Rectal smooth muscle tissue (tissue), 1 donor: ENCODE measurements at regions not wholly inside any gene's neighbourhood (a gene's known extent, or its start where the extent isn't known, plus 50 kb on each side); places are given as distances from the start of the nearest gene placed in this dataset.
"Not testable (repeated sequence)": the region's sequence is repeated elsewhere in the genome, so short reads cannot be mapped to it uniquely, and the experiment has no call there.

ENCODE experiments used
- H3K27ac ChIP-seq: one replicate; pipeline ENCODE4 v1.7.0; 2013; ENCODE audit warnings: low read depth, low read length, inconsistent platforms
- H3K27me3 ChIP-seq: one replicate; pipeline ENCODE4 v1.7.0; 2013; ENCODE audit warnings: low read length; ENCODE audit not compliant: control insufficient read depth, insufficient read depth
- H3K36me3 ChIP-seq: one replicate; pipeline ENCODE4 v1.7.0; 2013; ENCODE audit warnings: low read length; ENCODE audit not compliant: control insufficient read depth, insufficient read depth
- H3K4me1 ChIP-seq: one replicate; pipeline ENCODE4 v1.7.0; 2013; ENCODE audit warnings: low read length; ENCODE audit not compliant: control insufficient read depth, insufficient read depth
- H3K4me3 ChIP-seq: one replicate; pipeline ENCODE4 v1.7.0; 2013; ENCODE audit warnings: low read length
- H3K9ac ChIP-seq: one replicate; pipeline ENCODE4 v1.7.0; 2013; ENCODE audit warnings: low read length

- no peak overlapping the region for H3K27ac ChIP-seq
- peaks cover 4% of the 10 kb centered on the region for H3K4me1 ChIP-seq
- no peaks in the 10 kb centered on the region for H3K36me3 ChIP-seq
- no peak overlapping the region for H3K4me3 ChIP-seq
- H3K9ac ChIP-seq: no peak overlapping the region
- no peaks in the 10 kb centered on the region for H3K27me3 ChIP-seq
These were observed 357.4 kb downstream of the PAX1 start for GRCh38 chr20:22062874-22063273.

GRCh38 chr20:22060610-22061009, 355.1 kb downstream of the PAX1 start:
- Histone ChIP-seq H3K27ac (no peak overlapping the region), H3K4me3 (no peak overlapping the region), H3K9ac (no peak overlapping the region), H3K27me3 (no peaks in the 10 kb centered on the region), H3K4me1 (peaks cover 4% of the 10 kb centered on the region), H3K36me3 (no peaks in the 10 kb centered on the region)

- no peaks in the 10 kb centered on the region for H3K36me3 ChIP-seq
- no peak overlapping the region for H3K4me3 ChIP-seq
- no peak overlapping the region for H3K27ac ChIP-seq
- H3K9ac ChIP-seq: no peak overlapping the region
- peaks cover 4% of the 10 kb centered on the region for H3K4me1 ChIP-seq
- no peaks in the 10 kb centered on the region for H3K27me3 ChIP-seq
These were observed 353.3 kb downstream of the PAX1 start for GRCh38 chr20:22058746-22059145.

DNA sequence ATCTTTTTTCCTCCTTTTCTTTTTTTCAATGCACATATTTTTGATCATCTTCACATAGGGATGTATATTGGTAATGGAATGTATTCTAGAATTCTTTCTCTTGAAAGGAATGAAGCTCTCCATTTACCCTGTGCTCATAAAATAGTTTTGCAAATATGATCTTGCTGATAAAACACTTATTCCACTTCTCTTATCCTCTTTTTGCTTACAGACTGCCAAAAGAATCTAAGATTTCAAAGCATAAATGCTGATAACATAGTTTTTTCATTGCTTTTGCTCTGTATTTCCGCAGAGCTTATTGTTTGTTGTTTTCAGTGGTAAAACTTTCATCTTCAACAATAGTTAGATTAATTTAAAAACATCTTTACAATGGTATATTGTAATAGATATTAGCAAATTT, 350.5 kb downstream of the PAX1 start:
- Histone ChIP-seq H3K9ac (no peak overlapping the region), H3K4me3 (no peak overlapping the region), H3K27me3 (no peaks in the 10 kb centered on the region), H3K36me3 (no peaks in the 10 kb centered on the region), H3K27ac (no peak overlapping the region), H3K4me1 (peaks cover 4% of the 10 kb centered on the region)

DNA sequence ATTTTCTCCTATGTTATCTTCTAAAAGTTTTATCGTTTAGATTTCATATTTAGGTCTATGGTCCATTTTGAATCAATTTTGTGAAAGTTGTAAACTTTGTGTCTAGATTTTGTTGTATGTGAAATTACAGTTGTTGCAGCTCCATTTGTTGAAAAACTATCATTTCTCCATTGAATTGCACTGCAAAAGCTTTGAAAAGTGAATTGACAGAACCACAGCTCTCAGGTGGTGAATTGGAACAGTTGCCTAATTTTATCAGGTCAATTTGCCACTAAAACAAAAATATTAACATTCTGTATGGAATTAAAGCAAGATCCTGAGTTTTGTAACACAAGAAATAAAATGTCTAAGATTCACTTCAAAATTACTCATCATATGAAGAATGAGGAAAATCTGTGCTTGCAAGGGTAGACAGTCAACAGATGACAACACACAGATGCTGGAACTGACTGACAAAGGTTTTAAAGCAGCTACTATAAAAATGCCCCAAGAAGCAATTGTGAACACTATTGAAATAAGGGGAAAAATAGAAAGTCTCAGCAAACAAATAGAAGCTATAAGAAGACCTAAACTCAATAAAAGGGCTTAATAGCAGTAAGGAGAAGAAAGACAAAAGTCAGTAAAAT, 346.7 kb downstream of the PAX1 start:
- Histone ChIP-seq H3K4me1 (no peaks in the 10 kb centered on the region), H3K36me3 (no peaks in the 10 kb centered on the region), H3K27me3 (no peaks in the 10 kb centered on the region), H3K27ac (no peak overlapping the region), H3K4me3 (no peak overlapping the region), H3K9ac (no peak overlapping the region)

DNA sequence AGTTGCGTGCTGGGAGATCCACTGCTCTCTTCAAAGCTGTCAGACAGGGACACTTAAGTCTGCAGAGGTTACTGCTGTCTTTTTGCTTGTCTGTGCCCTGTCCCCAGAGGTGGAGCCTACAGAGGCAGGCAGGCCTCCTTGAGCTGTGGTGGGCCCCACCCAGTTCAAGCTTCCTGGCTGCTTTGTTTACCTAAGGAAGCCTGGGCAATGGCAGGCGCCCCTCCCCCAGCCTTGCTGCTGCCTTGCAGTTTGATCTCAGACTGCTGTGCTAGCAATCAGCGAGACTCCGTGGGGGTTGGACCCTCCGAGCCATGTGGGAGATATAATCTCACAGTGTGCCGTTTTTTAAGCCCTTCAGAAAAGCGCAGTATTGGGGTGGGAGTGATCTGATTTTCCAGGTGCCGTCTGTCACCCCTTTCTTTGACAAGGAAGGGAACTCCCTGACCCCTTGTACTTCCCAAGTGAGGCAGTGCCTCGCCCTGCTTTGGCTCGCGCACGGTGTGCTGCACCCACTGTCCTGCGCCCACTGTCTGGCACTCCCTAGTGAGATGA, 340.6 kb downstream of the PAX1 start:
- not testable (repeated sequence) for H3K4me3 ChIP-seq, H3K4me1 ChIP-seq, H3K36me3 ChIP-seq, H3K27me3 ChIP-seq, H3K9ac ChIP-seq, H3K27ac ChIP-seq

GRCh38 chr20:22027423-22027822, 322.0 kb downstream of the PAX1 start:
- no peak overlapping the region for H3K9ac ChIP-seq
- no peak overlapping the region for H3K27ac ChIP-seq
- H3K36me3 ChIP-seq: no peaks in the 10 kb centered on the region
- H3K4me1 ChIP-seq: no peaks in the 10 kb centered on the region
- no peak overlapping the region for H3K4me3 ChIP-seq
- H3K27me3 ChIP-seq: no peaks in the 10 kb centered on the region

DNA sequence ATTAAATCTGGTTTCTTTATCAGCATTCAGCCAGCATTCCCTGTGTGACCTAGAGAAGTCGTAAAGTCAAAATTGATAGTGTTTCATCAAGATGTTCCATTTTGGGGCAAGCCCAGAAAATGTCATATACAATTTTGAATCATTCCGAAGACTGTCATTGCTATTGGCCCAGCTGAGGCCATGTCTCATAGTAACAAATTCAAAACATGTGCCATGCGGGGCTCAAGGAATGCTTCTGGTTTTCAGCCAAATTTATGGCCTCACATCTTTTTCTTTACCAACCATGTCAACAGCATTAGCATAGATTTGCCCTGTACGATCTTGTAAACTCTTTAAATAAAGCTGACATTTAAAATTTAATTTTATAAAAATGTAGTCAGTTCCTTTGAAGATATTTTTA, 314.7 kb downstream of the PAX1 start:
- Histone ChIP-seq H3K4me1 (no peaks in the 10 kb centered on the region), H3K9ac (no peak overlapping the region), H3K27ac (no peak overlapping the region), H3K4me3 (no peak overlapping the region), H3K36me3 (no peaks in the 10 kb centered on the region), H3K27me3 (no peaks in the 10 kb centered on the region)

GRCh38 chr20:22008456-22008855, 303.0 kb downstream of the PAX1 start:
- H3K4me3 ChIP-seq: no peak overlapping the region
- no peaks in the 10 kb centered on the region for H3K27me3 ChIP-seq
- H3K27ac ChIP-seq: no peak overlapping the region
- H3K4me1 ChIP-seq: no peaks in the 10 kb centered on the region
- no peaks in the 10 kb centered on the region for H3K36me3 ChIP-seq
- H3K9ac ChIP-seq: no peak overlapping the region

DNA sequence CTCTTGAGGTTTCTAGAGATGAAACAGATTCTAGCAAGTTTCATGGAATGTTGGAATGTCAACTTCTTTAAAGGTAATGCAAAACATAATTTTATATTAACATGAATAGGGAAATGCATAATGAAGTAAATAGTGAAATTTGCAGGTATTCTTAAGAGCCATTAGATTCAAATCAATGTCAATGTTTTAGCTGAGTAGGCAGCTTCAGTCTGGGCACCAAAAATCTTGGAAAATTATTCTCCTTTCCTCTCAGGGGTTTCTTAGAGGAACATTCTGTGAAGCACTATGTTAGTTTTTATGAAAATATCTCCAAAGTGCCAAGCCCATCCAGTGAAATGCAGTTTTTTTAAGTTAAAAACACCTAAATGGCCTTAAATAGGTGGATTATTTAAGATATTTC, 300.8 kb downstream of the PAX1 start:
- Histone ChIP-seq H3K36me3 (no peaks in the 10 kb centered on the region), H3K27ac (no peak overlapping the region), H3K9ac (no peak overlapping the region), H3K4me1 (no peaks in the 10 kb centered on the region), H3K4me3 (no peak overlapping the region), H3K27me3 (no peaks in the 10 kb centered on the region)

DNA sequence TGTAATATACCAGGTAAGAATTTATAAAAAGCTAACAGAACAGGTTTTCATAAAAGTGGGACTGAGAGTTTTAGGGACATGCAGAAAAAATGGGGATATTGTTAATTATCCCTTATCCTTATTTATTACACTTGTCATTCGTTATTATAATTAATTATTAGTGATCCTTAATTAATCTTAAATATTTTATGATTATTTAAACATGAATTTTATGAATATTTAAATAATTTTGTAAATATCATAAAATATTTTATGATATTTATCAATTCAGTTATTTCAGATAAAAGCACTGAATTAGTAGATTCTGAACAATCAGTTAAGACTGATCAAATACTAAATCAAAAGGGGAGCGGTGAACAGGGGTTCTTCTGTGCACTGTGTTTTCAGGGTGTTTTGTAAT, 300.1 kb downstream of the PAX1 start:
- no peak overlapping the region for H3K27ac ChIP-seq
- no peaks in the 10 kb centered on the region for H3K27me3 ChIP-seq
- no peaks in the 10 kb centered on the region for H3K36me3 ChIP-seq
- H3K4me3 ChIP-seq: no peak overlapping the region
- H3K9ac ChIP-seq: no peak overlapping the region
- no peaks in the 10 kb centered on the region for H3K4me1 ChIP-seq

DNA sequence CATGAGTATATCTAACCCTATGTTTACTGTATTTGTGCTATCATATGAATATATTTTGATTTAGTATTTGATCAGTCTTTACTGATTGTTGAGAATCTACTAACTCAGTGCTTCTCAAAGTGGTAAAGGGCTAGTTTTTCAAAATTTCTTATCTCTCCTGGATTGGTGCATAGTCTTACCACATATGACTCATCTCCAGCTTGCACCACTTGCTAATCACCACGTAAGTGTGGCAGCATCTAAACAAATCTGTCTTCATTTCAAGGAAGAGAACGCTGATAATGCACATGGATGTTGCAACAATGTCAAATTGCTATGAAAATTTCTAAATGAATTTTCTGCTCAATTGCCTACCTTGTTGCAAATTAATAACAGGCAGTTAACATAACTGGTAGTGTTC, 299.5 kb downstream of the PAX1 start:
- H3K27me3 ChIP-seq: no peaks in the 10 kb centered on the region
- H3K9ac ChIP-seq: no peak overlapping the region
- no peak overlapping the region for H3K27ac ChIP-seq
- no peaks in the 10 kb centered on the region for H3K36me3 ChIP-seq
- H3K4me1 ChIP-seq: no peaks in the 10 kb centered on the region
- no peak overlapping the region for H3K4me3 ChIP-seq

GRCh38 chr20:22003680-22004079, 298.2 kb downstream of the PAX1 start:
- Histone ChIP-seq H3K4me1 (no peaks in the 10 kb centered on the region), H3K9ac (no peak overlapping the region), H3K27ac (no peak overlapping the region), H3K27me3 (no peaks in the 10 kb centered on the region), H3K36me3 (no peaks in the 10 kb centered on the region), H3K4me3 (no peak overlapping the region)
